AG09309 (cell line): ENCODE measurements at regions not wholly inside any gene's neighbourhood (a gene's known extent, or its start where the extent isn't known, plus 50 kb on each side); places are given as distances from the start of the nearest gene placed in this dataset.

Experiments
- DNase-seq: peaks from one replicate; pipeline ENCODE4 v3.0.0-alpha.2; 2010; ENCODE audit warnings: low read depth
- H3K4me3 ChIP-seq: 2 replicates; pipeline ENCODE4 v1.5.1; 2011; ENCODE audit warnings: mild to moderate bottlenecking, low read depth, low read length, moderate library complexity; ENCODE audit not compliant: control insufficient read depth
- TF ChIP-seq, protein P1 (sequence below): IDR thresholded peaks from 2 replicates; pipeline ENCODE4 v1.5.1; 2011; ENCODE audit warnings: mild to moderate bottlenecking, low read depth, low read length, inconsistent platforms; ENCODE audit not compliant: insufficient read depth, control insufficient read depth; ENCODE audit errors: missing control alignments

DNA sequence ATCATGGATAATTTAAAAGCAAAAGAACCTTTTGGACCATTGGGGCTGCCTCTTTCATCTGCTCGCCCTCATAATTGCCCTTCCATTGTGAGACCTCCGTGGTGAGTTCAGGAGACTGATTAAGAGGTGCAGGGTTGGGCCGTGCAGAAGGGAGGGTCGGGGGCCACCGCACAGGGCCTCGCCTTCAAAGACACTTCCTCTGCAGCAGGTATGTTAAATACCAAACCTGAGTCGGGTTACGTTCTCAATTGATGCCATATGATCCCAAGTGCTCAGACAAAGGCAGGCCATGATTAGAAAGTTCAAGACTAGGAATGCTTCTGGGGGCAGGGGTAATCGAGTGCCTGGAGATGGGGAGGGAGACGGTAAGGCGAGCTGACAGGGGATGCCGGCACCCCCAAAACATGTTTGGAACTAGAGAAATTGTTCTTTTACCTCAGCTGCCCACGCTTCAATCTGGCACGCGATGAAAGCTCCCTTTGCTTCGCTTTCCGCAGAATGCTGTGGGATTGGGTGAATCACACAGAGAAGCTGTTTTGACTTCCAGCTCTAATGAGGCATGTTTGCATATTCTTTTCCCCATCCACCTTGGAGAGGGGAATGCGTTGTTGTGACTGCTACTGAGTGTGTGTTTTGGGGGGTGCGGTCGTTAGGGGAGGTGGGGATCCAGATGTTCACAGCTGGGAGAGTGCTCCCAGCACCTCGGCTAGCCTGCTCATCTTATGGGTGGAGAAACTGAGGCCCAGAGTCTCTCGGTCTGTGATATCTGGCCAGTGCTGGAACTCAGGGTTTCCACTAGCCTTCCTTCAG lies 309.1 kb downstream of the MYCN start:
- no peak overlapping the region for H3K4me3 ChIP-seq
- DNase-seq = no peak
- TF ChIP-seq, protein P1, sequence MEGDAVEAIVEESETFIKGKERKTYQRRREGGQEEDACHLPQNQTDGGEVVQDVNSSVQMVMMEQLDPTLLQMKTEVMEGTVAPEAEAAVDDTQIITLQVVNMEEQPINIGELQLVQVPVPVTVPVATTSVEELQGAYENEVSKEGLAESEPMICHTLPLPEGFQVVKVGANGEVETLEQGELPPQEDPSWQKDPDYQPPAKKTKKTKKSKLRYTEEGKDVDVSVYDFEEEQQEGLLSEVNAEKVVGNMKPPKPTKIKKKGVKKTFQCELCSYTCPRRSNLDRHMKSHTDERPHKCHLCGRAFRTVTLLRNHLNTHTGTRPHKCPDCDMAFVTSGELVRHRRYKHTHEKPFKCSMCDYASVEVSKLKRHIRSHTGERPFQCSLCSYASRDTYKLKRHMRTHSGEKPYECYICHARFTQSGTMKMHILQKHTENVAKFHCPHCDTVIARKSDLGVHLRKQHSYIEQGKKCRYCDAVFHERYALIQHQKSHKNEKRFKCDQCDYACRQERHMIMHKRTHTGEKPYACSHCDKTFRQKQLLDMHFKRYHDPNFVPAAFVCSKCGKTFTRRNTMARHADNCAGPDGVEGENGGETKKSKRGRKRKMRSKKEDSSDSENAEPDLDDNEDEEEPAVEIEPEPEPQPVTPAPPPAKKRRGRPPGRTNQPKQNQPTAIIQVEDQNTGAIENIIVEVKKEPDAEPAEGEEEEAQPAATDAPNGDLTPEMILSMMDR = no peak

DNA sequence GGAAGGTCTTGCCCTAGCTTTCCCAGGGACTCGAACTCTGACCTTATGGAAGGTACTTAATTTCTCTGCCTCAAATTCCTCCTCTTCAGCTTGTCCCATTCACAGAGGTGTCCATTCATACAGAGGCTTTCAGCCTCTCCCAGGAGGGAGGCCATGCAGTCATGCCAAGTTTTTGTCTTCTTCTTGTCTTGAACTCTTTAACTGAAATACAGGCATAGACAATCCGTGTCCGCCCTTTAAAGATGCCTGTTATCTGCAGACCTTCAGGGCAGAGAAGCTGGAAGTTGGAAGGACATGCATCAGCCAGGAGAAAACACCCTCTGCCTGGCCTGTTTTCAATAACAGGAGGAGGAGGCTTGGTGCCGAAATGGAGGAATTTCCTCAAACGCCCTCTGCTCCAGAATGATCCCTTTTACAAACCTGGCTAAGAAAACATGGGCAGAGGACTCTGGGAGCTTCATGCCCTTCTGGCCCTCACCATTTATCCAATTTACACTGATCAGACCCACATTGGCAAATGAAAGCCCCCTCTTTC lies 308.3 kb downstream of the MYCN start:
- TF ChIP-seq, protein P1 = no peak
- DNase-seq = no peak
- H3K4me3 ChIP-seq = no peak overlapping the region

DNA sequence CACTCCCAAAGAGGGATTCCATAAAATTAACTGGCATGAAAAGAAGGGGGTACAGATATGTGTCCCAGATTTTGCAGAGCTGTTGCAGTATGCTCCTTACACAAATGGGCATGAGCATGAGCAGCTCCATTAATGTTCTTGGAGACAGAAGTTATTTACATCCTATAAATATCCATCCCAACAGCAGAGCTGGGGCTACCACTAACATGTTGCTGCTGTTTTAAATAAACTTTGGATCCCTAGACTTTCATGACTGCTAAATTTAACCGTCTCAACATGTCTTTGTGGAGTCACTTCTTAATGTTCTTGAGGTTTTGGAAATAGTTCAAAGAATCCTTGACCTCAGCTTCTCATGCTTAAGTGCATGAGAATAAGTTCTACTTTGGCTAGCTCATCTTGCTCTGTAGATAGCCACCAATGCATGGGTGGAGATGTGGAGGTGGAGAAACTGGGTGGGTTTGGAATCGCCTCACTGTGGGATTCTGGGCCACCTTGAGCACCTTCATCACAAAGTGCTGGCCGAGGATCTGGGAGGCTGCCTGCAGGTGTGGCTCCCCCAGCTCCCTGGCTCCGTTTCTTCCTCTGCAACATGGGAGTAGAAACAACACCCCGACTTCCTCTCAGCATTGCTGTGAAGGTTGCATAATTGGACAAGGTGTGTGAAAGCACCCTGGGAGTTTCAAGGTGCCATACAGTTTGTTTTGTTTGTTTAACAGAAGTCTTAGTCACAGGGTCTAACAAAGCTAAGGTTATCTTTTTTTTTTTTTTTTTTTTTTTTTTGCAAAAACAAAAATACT lies 307.2 kb downstream of the MYCN start:
- no peak overlapping the region for H3K4me3 ChIP-seq
- no peak for DNase-seq

DNA sequence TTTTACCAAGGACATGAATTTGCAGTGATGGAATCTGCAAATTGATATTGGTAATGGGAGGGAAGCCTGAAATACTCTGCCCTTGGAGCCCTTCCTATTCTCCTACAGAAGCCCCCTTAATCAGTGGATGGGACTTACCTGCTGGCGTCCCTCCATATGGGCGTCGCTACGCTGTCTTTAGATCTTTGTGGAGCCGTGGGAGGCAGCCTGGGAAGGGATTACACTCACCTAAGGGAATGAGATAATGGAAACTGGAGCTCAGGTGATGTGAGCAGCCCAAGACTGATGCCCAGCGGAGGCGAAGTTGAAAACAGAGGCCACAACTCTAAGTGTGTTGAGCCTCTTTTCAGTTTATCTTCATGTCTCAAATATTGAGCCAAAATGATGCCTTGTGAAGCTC lies 306.6 kb downstream of the MYCN start:
- H3K4me3 ChIP-seq = no peak overlapping the region
- TF ChIP-seq, protein P1 = no peak
- DNase-seq = no peak

More for the DNA sequence above, 307.2 kb downstream of the MYCN start:
- TF ChIP-seq, protein P1 = no peak

DNA sequence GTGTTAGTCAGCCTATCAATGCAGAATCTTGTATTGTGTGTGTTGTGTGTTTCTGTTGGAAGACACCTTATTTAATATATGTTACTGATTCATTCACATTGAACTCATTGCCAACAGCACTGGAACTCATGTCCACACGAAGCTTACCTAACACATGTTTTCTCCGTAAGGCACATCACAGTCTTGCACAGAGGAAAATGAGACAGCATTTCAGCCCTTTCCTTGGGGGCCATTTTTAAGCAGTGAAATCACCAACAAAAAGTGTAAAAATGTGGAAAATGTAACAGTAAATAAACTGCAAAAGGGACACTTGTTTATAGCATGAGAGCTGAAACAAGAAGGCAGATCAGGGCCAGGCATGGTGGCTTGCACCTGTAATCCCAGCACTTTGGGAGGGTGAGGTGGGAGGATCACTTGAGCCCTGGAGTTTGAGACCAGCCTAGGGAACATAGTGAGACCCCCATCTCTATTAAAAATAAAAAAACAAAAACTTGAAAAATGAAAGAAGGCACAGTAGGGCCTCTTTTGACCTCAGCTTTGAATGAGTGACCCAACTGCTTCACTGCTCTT lies 306.0 kb downstream of the MYCN start:
- H3K4me3 ChIP-seq = no peak overlapping the region
- TF ChIP-seq, protein P1 = no peak
- DNase-seq = no peak

DNA sequence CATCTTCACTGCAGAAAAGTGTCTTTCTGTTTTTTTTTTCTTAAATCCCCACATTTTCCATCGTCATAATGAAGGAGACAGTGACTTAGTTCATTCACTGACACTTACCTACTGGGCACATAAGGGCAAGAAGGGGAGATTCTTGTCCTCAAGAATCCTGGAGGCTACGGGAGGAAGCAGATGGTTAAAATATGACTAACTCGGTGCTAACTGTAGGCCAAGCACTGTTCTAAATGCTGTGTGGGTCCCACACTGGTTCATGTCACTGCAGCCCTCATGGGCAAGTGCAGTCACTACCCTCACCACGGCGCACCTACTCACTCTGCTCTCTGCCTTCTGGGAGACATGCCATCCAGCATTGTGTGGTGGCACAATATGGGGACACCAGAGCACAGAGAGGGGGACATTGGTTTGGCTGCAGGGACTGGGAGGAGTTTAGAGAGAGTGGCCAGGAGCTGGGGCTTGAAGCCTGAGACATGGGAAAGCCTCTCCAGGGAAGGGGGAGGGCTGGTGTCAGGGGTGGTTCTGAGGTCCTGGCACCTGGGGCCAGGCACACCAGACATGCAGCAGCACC lies 305.2 kb downstream of the MYCN start:
- no peak for DNase-seq
- no peak overlapping the region for H3K4me3 ChIP-seq
- TF ChIP-seq, protein P1 = no peak
